K562 (cell line): ENCODE measurements at regions not wholly inside any gene's neighbourhood (a gene's known extent, or its start where the extent isn't known, plus 50 kb on each side); places are given as distances from the start of the nearest gene placed in this dataset.

Experiments
- ATAC-seq: fragments of 200-7000 bp; cut with Tn5 transposase; 3 replicates; pipeline ENCODE4 v1.9.1; 2020; ENCODE audit warnings: moderate library complexity
- BruUV-seq: library from RNA; stranded (reverse); fragments of 400-500 nt; replicated peaks from 2 replicates; lab custom pipeline; 2021; lab: Mats Ljungman, UMichigan
- CTCF ChIA-PET: fragments of 300-600 bp; formaldehyde crosslinking; extraction: SDS; loops from one replicate; lab custom pipeline; 2021; ENCODE audit warnings: low intra/inter-chr PET ratio; lab: Yijun Ruan, JAX
- POLR2A ChIA-PET: fragments of 300-600, 350-650 bp; sonication (Branson Sonifier 250); formaldehyde crosslinking; extraction: SDS; loops from one replicate; lab custom pipeline; 2021; ENCODE audit warnings: antibody characterized with exemption, inconsistent platforms; lab: Yijun Ruan, JAX
- DNase-seq, 4 experiments: peaks; one replicate each; pipeline versions ENCODE4 v3.0.0 to v3.0.0-alpha.2; 2011 to 2018; ENCODE audit warnings: low spot score in 3 of 4, mixed read lengths in 3 of 4; ENCODE audit errors: extremely low read depth in 1 of 4
- FAIRE-seq: peaks from 2 replicates; lab custom pipeline; 2011; peaks lifted over from hg19 to GRCh38; lab: Jason Lieb, UNC
- H2AFZ ChIP-seq: 2 replicates; pipeline ENCODE4 v1.6.0; 2011; ENCODE audit warnings: low read depth, low read length, control low read depth, inconsistent platforms
- H3K27ac ChIP-seq: fragments of 200-600 bp; 3 replicates; pipeline ENCODE4 v1.8.0; 2011; ENCODE audit warnings: low read depth, mild to moderate bottlenecking, control low read depth, inconsistent platforms, low read length, moderate library complexity, mixed read lengths; ENCODE audit errors: extremely low read depth
- H3K27me3 ChIP-seq, 2 experiments: fragments of 300-600 bp in 1 of 2; 2 replicates in 1 of 2; 3 replicates in 1 of 2; pipeline versions ENCODE4 v1.6.0 to v1.8.0; 2011; ENCODE audit warnings: inconsistent platforms in 2 of 2, low read length in 2 of 2, mild to moderate bottlenecking in 1 of 2, mixed read lengths in 1 of 2, moderate library complexity in 1 of 2; ENCODE audit not compliant: control insufficient read depth in 2 of 2, insufficient read depth in 2 of 2
- H3K36me3 ChIP-seq: fragments of 300-600 bp; 3 replicates; pipeline ENCODE4 v1.8.0; 2011; ENCODE audit warnings: mild to moderate bottlenecking, low read length, inconsistent platforms; ENCODE audit not compliant: control insufficient read depth, insufficient read depth
- H3K4me1 ChIP-seq, 2 experiments: fragments of 200-600 bp in 1 of 2; replicated peaks in 1 of 2; 2 replicates in 1 of 2; 3 replicates in 1 of 2; pipeline versions ENCODE4 v1.5.1 to v1.8.0; 2011; ENCODE audit warnings: inconsistent platforms in 2 of 2, low read length in 2 of 2, mild to moderate bottlenecking in 1 of 2, mixed read lengths in 1 of 2, moderate library complexity in 1 of 2; ENCODE audit not compliant: control insufficient read depth in 2 of 2, insufficient read depth in 2 of 2
- H3K4me2 ChIP-seq: 2 replicates; pipeline ENCODE4 v1.6.1; 2011; ENCODE audit warnings: low read length, control low read depth, inconsistent platforms, mixed read lengths; ENCODE audit not compliant: insufficient read depth
- H3K4me3 ChIP-seq: fragments of 200-600 bp; sonication (generic), shearing (Covaris generic); 2 replicates; pipeline ENCODE4 v1.5.1; 2016; ENCODE audit warnings: control low read depth, inconsistent platforms
- H3K79me2 ChIP-seq: fragments of 200-600 bp; 3 replicates; pipeline ENCODE4 v1.8.0; 2011; ENCODE audit warnings: low read length, inconsistent platforms; ENCODE audit not compliant: control insufficient read depth, insufficient read depth
- H3K9ac ChIP-seq, 2 experiments: 2 replicates each; pipeline versions ENCODE4 v1.6.0 to v1.6.1; 2011; ENCODE audit warnings: low read depth in 2 of 2, low read length in 2 of 2, control low read depth in 1 of 2, inconsistent platforms in 1 of 2, mild to moderate bottlenecking in 1 of 2, mixed read lengths in 1 of 2; ENCODE audit not compliant: insufficient read depth in 1 of 2
- H3K9me1 ChIP-seq: one replicate; pipeline ENCODE4 v1.6.0; 2011; ENCODE audit warnings: inconsistent platforms, mild to moderate bottlenecking, low read length, moderate library complexity; ENCODE audit not compliant: control insufficient read depth, insufficient read depth
- H3K9me3 ChIP-seq: replicated peaks from 2 replicates; pipeline ENCODE4 v1.5.1; 2011; ENCODE audit warnings: low read depth, low read length, inconsistent platforms; ENCODE audit not compliant: control insufficient read depth, insufficient read depth
- H4K20me1 ChIP-seq: replicated peaks from 2 replicates; pipeline ENCODE4 v1.6.1; 2011; ENCODE audit warnings: low read length, inconsistent platforms, mixed read lengths; ENCODE audit not compliant: control insufficient read depth, insufficient read depth
- CREB1 ChIP-seq, 2 experiments: sonication (generic) in 1 of 2; formaldehyde crosslinking in 1 of 2; IDR thresholded peaks; 2 replicates each; pipeline versions ENCODE4 v1.6.1 to v1.8.0; 2012 to 2022; ENCODE audit warnings: inconsistent platforms in 1 of 2, mild to moderate bottlenecking in 1 of 2, missing genetic modification reagents in 1 of 2, moderate library complexity in 1 of 2
- IRF9 ChIP-seq: fragments of 450-650 bp; IDR thresholded peaks from 2 replicates; pipeline ENCODE4 v1.6.1; 2016; ENCODE audit warnings: missing biosample characterization, missing genetic modification characterization
- PCBP2 ChIP-seq: fragments of 200-400 bp; formaldehyde crosslinking; IDR thresholded peaks from 2 replicates; pipeline ENCODE4 v1.6.1; 2018; ENCODE audit warnings: low read length, low read depth, mild to moderate bottlenecking, moderate library complexity; ENCODE audit not compliant: poor library complexity, severe bottlenecking
- ZBTB12 ChIP-seq: fragments of 250-450 bp; sonication (Bioruptor Pico); IDR thresholded peaks from 2 replicates; pipeline ENCODE4 v1.4.0; 2020
- WGBS: fragments of 100-300 bp; shearing (Covaris generic); methylation state at CpG from one replicate; pipeline ENCODE4 v1.1.6; 2016; ENCODE audit warnings: low coverage, mixed read lengths; ENCODE audit not compliant: insufficient coverage; ENCODE audit errors: missing lambda C conversion rate; 5-methylcytosine and 5-hydroxymethylcytosine counted together
- in situ Hi-C: fragments of 300-500 bp; cut with MboI; formaldehyde crosslinking; loops from 4 replicates; pipeline ENCODE4 v1.15.0; 2018; ENCODE audit warnings: inconsistent platforms, mixed read lengths
- intact Hi-C: fragments of 100-400 bp; cut with micrococcal nuclease; formaldehyde crosslinking; loops from 2 replicates; pipeline ENCODE4 v1.14.2; 2022

GRCh38 chr2:117726747-117727146 lies 87.7 kb upstream of the DDX18 start:
- no peaks in the 10 kb centered on the region for H3K36me3 ChIP-seq
- FAIRE-seq (no peak), ATAC-seq (no peak), DNase-seq (no peak)
- H3K27ac ChIP-seq, result no peak overlapping the region
- H4K20me1 ChIP-seq, result no peaks in the 10 kb centered on the region
- H3K9me1 ChIP-seq, result no peaks in the 10 kb centered on the region
- no peak overlapping the region for H3K4me2 ChIP-seq
- no TSS peak for BruUV-seq
- in situ Hi-C loops (no loop called here), intact Hi-C loops (no loop called here)
- no peak overlapping the region for H3K9ac ChIP-seq
- ChIA-PET POLR2A (no interaction called here), CTCF (no interaction called here)
- no peaks in the 10 kb centered on the region for H3K27me3 ChIP-seq
- H2AFZ ChIP-seq, result no peak overlapping the region
- no peaks in the 10 kb centered on the region for H3K9me3 ChIP-seq
- H3K4me1 ChIP-seq, result no peaks in the 10 kb centered on the region
- TF ChIP-seq CREB1 (IDR thresholded peaks at IDR 0.05) (no peak), CREB1 (CRISPR knock-in tag; IDR thresholded peaks at IDR 0.05) (no peak), PCBP2 (no peak), ZBTB12 (no peak), IRF9 (tag) (no peak)
- WGBS, result 2% methylated on average over 5 of the region's 5 CpGs
- H3K79me2 ChIP-seq, result no peaks in the 10 kb centered on the region
- no peak overlapping the region for H3K4me3 ChIP-seq
